ENCODE measurements at regions not wholly inside any gene's neighbourhood (a gene's known extent, or its start where the extent isn't known, plus 50 kb on each side); places are given as distances from the start of the nearest gene placed in this dataset.

DNA sequence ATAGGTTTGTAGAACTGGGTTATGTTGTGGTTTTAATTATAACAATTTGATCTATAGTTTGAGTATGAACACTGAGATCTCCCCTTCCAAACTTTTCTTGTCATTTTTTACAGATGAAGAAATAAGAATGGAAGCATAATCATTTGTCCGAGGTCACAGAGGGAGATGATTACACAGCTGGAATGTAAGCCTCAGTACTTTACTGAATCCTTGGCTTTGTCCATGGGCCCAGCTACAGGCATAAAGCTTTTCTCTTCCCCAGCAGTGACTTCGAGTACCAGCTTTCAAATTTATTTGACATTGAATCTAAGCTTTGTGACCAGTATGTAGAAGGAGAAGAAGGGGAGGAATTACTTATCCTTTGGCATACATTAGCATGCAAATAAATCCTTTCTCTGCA lies 80.9 kb upstream of the DCBLD2 start:
- Histone ChIP-seq H3K4me1 (no peaks in the 10 kb centered on the region), H3K27ac (no peak overlapping the region), H3K27me3 (no peaks in the 10 kb centered on the region), H3K4me3 (replicated peaks in 1 of 3) (no peak overlapping the region), H3K36me3 (no peaks in the 10 kb centered on the region), H3K9me3 (no peaks in the 10 kb centered on the region)
- no peak for DNase-seq
- WGBS, 2 donors: 65 to 79% methylated on average over 2 of the region's 2 CpGs
- TF ChIP-seq CTCF (IDR thresholded peaks at IDR 0.05): no peak
- intact Hi-C loops (cut with DNase I): no loop called here

- H3K36me3 ChIP-seq: no peaks in the 10 kb centered on the region
- H3K4me3 ChIP-seq (replicated peaks in 1 of 3): no peak overlapping the region
- no peaks in the 10 kb centered on the region for H3K27me3 ChIP-seq
- WGBS, 2 donors: 55 to 72% methylated on average over 2 of the region's 2 CpGs
- intact Hi-C loops (cut with DNase I): no loop called here
- TF ChIP-seq POLR2A (IDR thresholded peaks at IDR 0.05): no peak
- no peak for TF ChIP-seq CTCF (IDR thresholded peaks at IDR 0.05)
- no peaks in the 10 kb centered on the region for H3K9me3 ChIP-seq
- no peaks in the 10 kb centered on the region for H3K4me1 ChIP-seq
- no peak for DNase-seq
- no peak overlapping the region for H3K27ac ChIP-seq
Observed at GRCh38 chr3:98980915-98981596, 79.6 kb upstream of the DCBLD2 start.

DNA sequence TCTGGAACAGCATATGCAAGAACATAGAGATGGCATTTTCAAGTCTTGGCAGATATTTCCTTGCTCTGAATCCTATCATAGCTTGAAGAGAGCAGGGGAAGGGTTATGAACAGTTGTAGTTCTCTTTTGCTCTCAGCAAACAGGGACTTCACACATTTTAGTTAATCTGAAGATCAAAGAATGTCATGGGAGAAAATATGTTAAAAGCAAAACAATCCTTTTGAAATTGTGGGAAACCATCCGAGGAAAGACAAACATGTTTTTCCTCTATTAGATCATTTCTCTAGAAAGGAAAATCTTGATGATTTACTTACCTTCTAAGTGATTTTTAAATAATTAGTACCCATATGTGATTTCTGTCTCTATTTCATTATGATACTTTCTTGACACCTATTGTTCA lies 77.8 kb upstream of the DCBLD2 start:
- Histone ChIP-seq H3K27me3 (no peaks in the 10 kb centered on the region), H3K9me3 (no peaks in the 10 kb centered on the region), H3K4me3 (replicated peaks in 1 of 3) (no peak overlapping the region), H3K27ac (no peak overlapping the region), H3K4me1 (no peaks in the 10 kb centered on the region), H3K36me3 (no peaks in the 10 kb centered on the region)
- intact Hi-C loops (cut with DNase I): no loop called here
- TF ChIP-seq POLR2A (IDR thresholded peaks at IDR 0.05) (no peak), CTCF (IDR thresholded peaks at IDR 0.05) (no peak)
- no peak for DNase-seq
- WGBS, 2 donors: 65 to 66% methylated on average over 1 of the region's 1 CpG

- no peaks in the 10 kb centered on the region for H3K4me1 ChIP-seq
- H3K36me3 ChIP-seq: no peaks in the 10 kb centered on the region
- 74 to 92% methylated on average over 3 of the region's 3 CpGs for WGBS, 2 donors
- no peak overlapping the region for H3K27ac ChIP-seq
- DNase-seq: no peak
- no peak overlapping the region for H3K4me3 ChIP-seq (replicated peaks in 1 of 3)
- H3K27me3 ChIP-seq: no peaks in the 10 kb centered on the region
- no peaks in the 10 kb centered on the region for H3K9me3 ChIP-seq
- no peak for TF ChIP-seq CTCF (IDR thresholded peaks at IDR 0.05)
- TF ChIP-seq POLR2A (IDR thresholded peaks at IDR 0.05): no peak
- intact Hi-C loops (cut with DNase I): no loop called here
Observed at GRCh38 chr3:98978068-98978811, 76.7 kb upstream of the DCBLD2 start.

DNA sequence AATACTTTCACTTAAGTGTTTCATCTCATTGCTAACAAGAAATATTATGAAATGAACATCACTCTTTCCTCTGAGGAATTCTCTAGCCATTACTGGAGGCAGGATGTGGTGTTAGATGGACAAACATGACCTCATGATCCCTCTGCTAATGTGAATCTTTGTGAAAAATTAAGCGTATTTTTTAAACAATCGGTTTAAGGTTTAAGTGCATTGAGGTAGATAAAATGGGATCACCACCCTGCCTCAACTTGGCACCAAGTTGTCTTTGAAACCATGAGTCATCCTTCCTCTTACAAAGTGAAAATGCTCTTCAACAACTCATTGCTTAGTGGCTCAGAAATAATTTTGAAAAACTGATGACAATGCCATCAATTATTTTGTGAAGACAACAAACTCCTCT lies 76.0 kb upstream of the DCBLD2 start:
- H3K4me1 ChIP-seq: no peaks in the 10 kb centered on the region
- intact Hi-C loops (cut with DNase I): no loop called here
- no peak for DNase-seq
- no peaks in the 10 kb centered on the region for H3K9me3 ChIP-seq
- H3K27ac ChIP-seq: no peak overlapping the region
- 48 to 63% methylated on average over 2 of the region's 2 CpGs for WGBS, 2 donors
- no peaks in the 10 kb centered on the region for H3K36me3 ChIP-seq
- no peak overlapping the region for H3K4me3 ChIP-seq (replicated peaks in 1 of 3)
- TF ChIP-seq CTCF (IDR thresholded peaks at IDR 0.05) (no peak), POLR2A (IDR thresholded peaks at IDR 0.05) (no peak)
- H3K27me3 ChIP-seq: no peaks in the 10 kb centered on the region
